ENCODE measurements at regions not wholly inside any gene's neighbourhood (a gene's known extent, or its start where the extent isn't known, plus 50 kb on each side); places are given as distances from the start of the nearest gene placed in this dataset.
"Not testable (repeated sequence)": the region's sequence is repeated elsewhere in the genome, so short reads cannot be mapped to it uniquely, and the experiment has no call there.

- H3K9me3 Mint-ChIP-seq, H3K4me1 Mint-ChIP-seq, H3K27ac Mint-ChIP-seq, DNase-seq, ATAC-seq, H3K4me3 Mint-ChIP-seq: not testable (repeated sequence)
- H3K27me3 Mint-ChIP-seq, result peaks cover 13% of the 10 kb centered on the region
Observed at GRCh38 chr14:105626111-105626510, 99.7 kb downstream of the TMEM121 start.

- peaks cover 13% of the 10 kb centered on the region for H3K27me3 Mint-ChIP-seq
- peak; percentile 7 for ATAC-seq
- not testable (repeated sequence) for H3K4me3 Mint-ChIP-seq, H3K27ac Mint-ChIP-seq, H3K4me1 Mint-ChIP-seq, H3K9me3 Mint-ChIP-seq, DNase-seq
Observed at GRCh38 chr14:105626651-105627050, 100.3 kb downstream of the TMEM121 start.

GRCh38 chr14:105627287-105627686, 100.9 kb downstream of the TMEM121 start:
- H3K27me3 Mint-ChIP-seq, result peaks cover 13% of the 10 kb centered on the region
- ATAC-seq, H3K4me3 Mint-ChIP-seq, H3K27ac Mint-ChIP-seq, H3K4me1 Mint-ChIP-seq, DNase-seq: not testable (repeated sequence)
- peaks cover 2 to 14% of the 10 kb centered on the region in 2 donors for H3K9me3 Mint-ChIP-seq

GRCh38 chr14:105627701-105628100, 101.3 kb downstream of the TMEM121 start:
- Mint-ChIP-seq H3K4me1 (peaks cover 6% of the 10 kb centered on the region), H3K9me3 (peaks cover 5 to 18% of the 10 kb centered on the region in 2 donors), H3K4me3 (no peak overlapping the region), H3K27me3 (peaks cover 13% of the 10 kb centered on the region), H3K27ac (no peak overlapping the region)
- DNase-seq, result no peak
- ATAC-seq, result no peak

GRCh38 chr14:105628126-105628525, 101.7 kb downstream of the TMEM121 start:
- ATAC-seq, H3K4me3 Mint-ChIP-seq, H3K4me1 Mint-ChIP-seq, DNase-seq, H3K27ac Mint-ChIP-seq: not testable (repeated sequence)
- peaks cover 5 to 19% of the 10 kb centered on the region in 2 donors for H3K9me3 Mint-ChIP-seq
- H3K27me3 Mint-ChIP-seq, result peaks cover 13% of the 10 kb centered on the region

GRCh38 chr14:105628531-105629067, 102.2 kb downstream of the TMEM121 start:
- H3K4me1 Mint-ChIP-seq, DNase-seq, ATAC-seq, H3K4me3 Mint-ChIP-seq, H3K27ac Mint-ChIP-seq: not testable (repeated sequence)
- Mint-ChIP-seq H3K9me3 (peaks cover 5 to 19% of the 10 kb centered on the region in 2 donors), H3K27me3 (peaks cover 13% of the 10 kb centered on the region)

GRCh38 chr14:105629091-105629885, 102.9 kb downstream of the TMEM121 start:
- Mint-ChIP-seq H3K27me3 (peaks cover 13% of the 10 kb centered on the region), H3K9me3 (peaks cover 5 to 19% of the 10 kb centered on the region in 2 donors)
- H3K4me3 Mint-ChIP-seq, H3K4me1 Mint-ChIP-seq, DNase-seq, H3K27ac Mint-ChIP-seq: not testable (repeated sequence)
- ATAC-seq, result peak; percentile 33

GRCh38 chr14:105629886-105630215, 103.5 kb downstream of the TMEM121 start:
- peaks cover 6% of the 10 kb centered on the region for H3K4me1 Mint-ChIP-seq
- peaks cover 13% of the 10 kb centered on the region for H3K27me3 Mint-ChIP-seq
- H3K27ac Mint-ChIP-seq, result no peak overlapping the region
- no peak overlapping the region for H3K4me3 Mint-ChIP-seq
- H3K9me3 Mint-ChIP-seq, result peaks cover 5 to 19% of the 10 kb centered on the region in 2 donors
- DNase-seq, result no peak
- no peak for ATAC-seq

- Mint-ChIP-seq H3K27me3 (peaks cover 13% of the 10 kb centered on the region), H3K9me3 (peaks cover 5 to 19% of the 10 kb centered on the region in 2 donors)
- not testable (repeated sequence) for ATAC-seq, H3K27ac Mint-ChIP-seq, H3K4me1 Mint-ChIP-seq, DNase-seq, H3K4me3 Mint-ChIP-seq
Observed at GRCh38 chr14:105630293-105630934, 104.0 kb downstream of the TMEM121 start.

- H3K4me1 Mint-ChIP-seq, ATAC-seq, DNase-seq, H3K4me3 Mint-ChIP-seq, H3K27ac Mint-ChIP-seq: not testable (repeated sequence)
- H3K27me3 Mint-ChIP-seq, result peaks cover 13% of the 10 kb centered on the region
- peaks cover 5 to 19% of the 10 kb centered on the region in 2 donors for H3K9me3 Mint-ChIP-seq
Observed at GRCh38 chr14:105630935-105631779, 104.8 kb downstream of the TMEM121 start.

GRCh38 chr14:105632010-105632409, 105.6 kb downstream of the TMEM121 start:
- Mint-ChIP-seq H3K27ac (no peak overlapping the region), H3K4me1 (peaks cover 6% of the 10 kb centered on the region), H3K27me3 (peaks cover 13% of the 10 kb centered on the region), H3K4me3 (no peak overlapping the region), H3K9me3 (peaks cover 5 to 19% of the 10 kb centered on the region in 2 donors)
- DNase-seq, result no peak
- no peak for ATAC-seq

- H3K4me3 Mint-ChIP-seq, H3K4me1 Mint-ChIP-seq, H3K27ac Mint-ChIP-seq, DNase-seq, ATAC-seq: not testable (repeated sequence)
- peaks cover 5 to 19% of the 10 kb centered on the region in 2 donors for H3K9me3 Mint-ChIP-seq
- peaks cover 13% of the 10 kb centered on the region for H3K27me3 Mint-ChIP-seq
Observed at GRCh38 chr14:105633596-105633995, 107.2 kb downstream of the TMEM121 start.

GRCh38 chr14:105635560-105635959, 109.2 kb downstream of the TMEM121 start:
- Mint-ChIP-seq H3K9me3 (peaks cover 5 to 16% of the 10 kb centered on the region in 2 donors), H3K27ac (no peak overlapping the region), H3K4me3 (no peak overlapping the region), H3K4me1 (peaks cover 2% of the 10 kb centered on the region), H3K27me3 (no peaks in the 10 kb centered on the region)
- no peak for ATAC-seq
- no peak for DNase-seq

GRCh38 chr14:105636021-105636420, 109.6 kb downstream of the TMEM121 start:
- not testable (repeated sequence) for H3K4me1 Mint-ChIP-seq, H3K27me3 Mint-ChIP-seq, H3K4me3 Mint-ChIP-seq, H3K27ac Mint-ChIP-seq, DNase-seq, ATAC-seq
- peaks cover 5 to 13% of the 10 kb centered on the region in 2 donors for H3K9me3 Mint-ChIP-seq

- no peaks in the 10 kb centered on the region for H3K27me3 Mint-ChIP-seq
- H3K27ac Mint-ChIP-seq, result no peak overlapping the region
- DNase-seq (no peak), ATAC-seq (no peak)
- H3K4me1 Mint-ChIP-seq, result no peaks in the 10 kb centered on the region
- peaks cover 5 to 8% of the 10 kb centered on the region in 2 donors for H3K9me3 Mint-ChIP-seq
- no peak overlapping the region for H3K4me3 Mint-ChIP-seq
Observed at GRCh38 chr14:105636935-105637334, 110.6 kb downstream of the TMEM121 start.

Data from stimulated activated naive CD8-positive, alpha-beta T cell treated with anti-CD3 and anti-CD28 coated beads, Interleukin-15, amount 100 ng/mL, for 72 hours (primary cell).